Tibial nerve (tissue), 4 donors: ENCODE measurements at regions not wholly inside any gene's neighbourhood (a gene's known extent, or its start where the extent isn't known, plus 50 kb on each side); places are given as distances from the start of the nearest gene placed in this dataset.

Source experiments
- CTCF ChIP-seq, 5 experiments: fragments of 200-600 bp in 3 of 5; fragments of 450-650 bp in 2 of 5; sonication (generic) in 3 of 5; IDR thresholded peaks; one replicate each; pipeline ENCODE4 v1.5.1; 2016 to 2019; ENCODE audit warnings: antibody characterized with exemption in 5 of 5, mild to moderate bottlenecking in 3 of 5, moderate library complexity in 2 of 5
- EP300 ChIP-seq, 2 donors: sonication (generic); formaldehyde crosslinking; IDR thresholded peaks; one replicate each; pipeline ENCODE4 v1.6.1; 2017; ENCODE audit warnings: antibody characterized with exemption in 2 of 2, mild to moderate bottlenecking in 1 of 2
- POLR2A ChIP-seq, 2 donors: fragments of 450-650 bp; IDR thresholded peaks; one replicate each; pipeline ENCODE4 v1.6.1; 2017; ENCODE audit warnings: antibody characterized with exemption in 2 of 2, mild to moderate bottlenecking in 2 of 2, moderate library complexity in 2 of 2

- no peak for TF ChIP-seq CTCF (IDR thresholded peaks at IDR 0.05)
- no peak for TF ChIP-seq POLR2A (IDR thresholded peaks at IDR 0.05)
- TF ChIP-seq EP300 (IDR thresholded peaks at IDR 0.05), result no peak
Measured at GRCh38 chr3:8385848-8386620, 115.6 kb upstream of the LMCD1 start.
